Activated T-helper 2 cell treated with anti-CD3 and anti-CD28 coated beads, Interferon-gamma antibody, Interleukin-2, Interleukin-4, amounts not matched to agents 10 μg/mL and 5 μg/mL and 100 μg/mL, durations not matched to agents 14 hours and 24 hours and 36 hours (primary cell): ENCODE measurements at regions not wholly inside any gene's neighbourhood (a gene's known extent, or its start where the extent isn't known, plus 50 kb on each side); places are given as distances from the start of the nearest gene placed in this dataset.

Experiments
- DNase-seq: peaks from one replicate; pipeline ENCODE4 v3.0.0; 2021; ENCODE audit warnings: low spot score
- H3K27ac Mint-ChIP-seq: one replicate; pipeline ENCODE4 v1.8.0; 2021; ENCODE audit warnings: mixed read lengths
- H3K27me3 Mint-ChIP-seq: one replicate; pipeline ENCODE4 v1.8.0; 2021; ENCODE audit warnings: low read depth, mixed read lengths
- H3K36me3 Mint-ChIP-seq: one replicate; pipeline ENCODE4 v1.8.0; 2021; ENCODE audit warnings: low read depth, mixed read lengths
- H3K4me1 Mint-ChIP-seq: one replicate; pipeline ENCODE4 v1.8.0; 2021; ENCODE audit warnings: low read depth, mixed read lengths
- H3K4me3 Mint-ChIP-seq: one replicate; pipeline ENCODE4 v1.8.0; 2021; ENCODE audit warnings: low read depth, mild to moderate bottlenecking, moderate library complexity, mixed read lengths
- H3K9me3 Mint-ChIP-seq: one replicate; pipeline ENCODE4 v1.8.0; 2021; ENCODE audit warnings: mixed read lengths
- intact Hi-C: fragments of 100-400 bp; cut with micrococcal nuclease; formaldehyde crosslinking; loops from one replicate; pipeline ENCODE4 v1.15.1; 2023

DNA sequence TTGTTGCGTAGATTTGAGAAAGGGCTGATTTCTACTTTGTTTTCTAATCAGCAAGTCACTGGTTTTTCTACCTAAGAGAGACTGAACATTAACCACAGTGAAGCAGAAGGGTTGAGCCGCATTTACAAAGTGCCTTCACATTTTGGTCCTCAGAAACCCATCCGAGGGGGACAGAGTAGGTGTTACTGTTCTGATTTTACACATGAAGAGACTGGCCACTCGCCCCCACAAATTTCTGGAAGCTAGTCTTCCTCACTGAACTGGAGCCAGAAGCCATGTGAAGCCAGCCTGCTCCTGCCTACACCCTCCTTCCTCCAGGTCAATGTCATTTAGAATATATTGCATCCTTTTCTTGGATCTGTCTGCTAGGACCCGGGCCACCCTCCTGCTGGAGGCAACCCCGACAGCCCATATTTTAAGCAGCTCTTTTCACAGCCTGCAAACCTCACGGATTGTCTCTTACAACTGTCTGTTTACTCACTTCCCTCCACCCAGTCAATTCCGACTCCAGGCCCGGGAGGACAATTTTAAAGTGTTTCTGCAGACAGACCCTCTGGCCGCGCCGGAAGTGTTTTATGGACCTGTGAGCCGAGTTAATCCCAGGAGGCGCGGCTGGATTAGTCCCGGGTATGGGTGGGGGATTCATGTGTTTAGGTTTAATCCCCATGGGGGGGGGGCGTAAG lies 73.2 kb upstream of the BCOR start:
- Mint-ChIP-seq H3K4me1 (peaks cover 42% of the 10 kb centered on the region), H3K9me3 (no peaks in the 10 kb centered on the region), H3K4me3 (peak overlapping the region; percentile 81), H3K27me3 (no peaks in the 10 kb centered on the region), H3K36me3 (peaks cover 8% of the 10 kb centered on the region), H3K27ac (peak overlapping the region; percentile 94)
- intact Hi-C loops: loop anchor here (5.0 to 10.0 kb wide), 7 partner anchors 159 to 1364 kb away; no protein-coding TSS in a partner anchor
- DNase-seq: no peak

DNA sequence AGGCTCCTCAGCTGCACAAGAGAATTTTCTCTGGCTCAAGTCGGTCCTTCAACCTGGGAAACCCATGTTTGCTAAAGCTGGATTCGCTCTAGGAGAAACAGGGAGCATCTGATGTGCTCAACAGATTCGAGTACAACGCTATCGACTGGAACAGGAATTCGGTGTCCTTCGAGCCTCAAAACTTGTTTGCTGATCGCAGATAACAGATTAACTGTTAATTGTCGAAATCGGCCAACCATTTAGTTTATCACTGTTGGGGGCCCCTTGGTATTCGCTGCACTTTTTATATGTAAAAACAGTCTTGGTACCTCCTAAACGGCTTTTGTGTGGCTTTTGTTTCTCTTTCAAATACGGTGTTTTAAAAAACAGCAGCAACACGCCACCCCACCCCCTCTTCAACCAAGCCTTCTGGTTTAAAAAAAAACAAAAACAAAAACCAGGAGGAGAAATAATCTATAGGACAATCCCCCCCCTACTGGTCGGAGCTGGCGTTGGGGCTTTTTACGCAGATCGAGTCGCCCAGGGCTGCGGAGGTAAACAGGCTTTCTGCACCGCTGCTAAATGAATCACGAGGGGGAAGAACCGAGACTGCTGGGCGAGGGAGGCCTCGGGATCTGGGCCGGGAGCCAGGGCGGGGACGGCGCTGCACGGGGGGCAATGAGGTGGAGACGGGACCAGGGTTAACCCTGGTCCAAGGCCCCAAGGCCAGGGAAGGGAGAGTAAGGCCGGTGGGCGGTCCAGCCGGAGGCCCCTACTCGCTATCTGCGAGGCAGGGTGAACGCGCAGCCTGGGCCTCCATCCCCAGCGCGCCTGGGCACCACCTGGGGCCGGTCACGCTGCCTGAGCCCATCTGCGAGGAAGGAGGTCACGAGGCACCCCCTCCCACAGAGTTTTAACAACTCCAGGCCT lies 71.7 kb upstream of the BCOR start:
- Mint-ChIP-seq H3K4me1 (peaks cover 37% of the 10 kb centered on the region), H3K4me3 (peak overlapping the region; percentile 81), H3K36me3 (peaks cover 10% of the 10 kb centered on the region), H3K27ac (peak overlapping the region; percentile 94), H3K27me3 (no peaks in the 10 kb centered on the region), H3K9me3 (no peaks in the 10 kb centered on the region)
- peak; percentile 80 for DNase-seq
- intact Hi-C loops: loop anchor here (5.0 to 10.0 kb wide), 9 partner anchors 108 to 1362 kb away; no protein-coding TSS in a partner anchor

GRCh38 chrX:40168480-40169011 lies 70.8 kb upstream of the BCOR start:
- intact Hi-C loops: loop anchor here (5.0 kb wide), 2 partner anchors 109 to 351 kb away; no protein-coding TSS in a partner anchor
- Mint-ChIP-seq H3K36me3 (peaks cover 10% of the 10 kb centered on the region), H3K9me3 (no peaks in the 10 kb centered on the region), H3K27me3 (no peaks in the 10 kb centered on the region), H3K4me3 (peak overlapping the region; percentile 68), H3K4me1 (peaks cover 32% of the 10 kb centered on the region), H3K27ac (peak overlapping the region; percentile 86)
- DNase-seq: no peak

DNA sequence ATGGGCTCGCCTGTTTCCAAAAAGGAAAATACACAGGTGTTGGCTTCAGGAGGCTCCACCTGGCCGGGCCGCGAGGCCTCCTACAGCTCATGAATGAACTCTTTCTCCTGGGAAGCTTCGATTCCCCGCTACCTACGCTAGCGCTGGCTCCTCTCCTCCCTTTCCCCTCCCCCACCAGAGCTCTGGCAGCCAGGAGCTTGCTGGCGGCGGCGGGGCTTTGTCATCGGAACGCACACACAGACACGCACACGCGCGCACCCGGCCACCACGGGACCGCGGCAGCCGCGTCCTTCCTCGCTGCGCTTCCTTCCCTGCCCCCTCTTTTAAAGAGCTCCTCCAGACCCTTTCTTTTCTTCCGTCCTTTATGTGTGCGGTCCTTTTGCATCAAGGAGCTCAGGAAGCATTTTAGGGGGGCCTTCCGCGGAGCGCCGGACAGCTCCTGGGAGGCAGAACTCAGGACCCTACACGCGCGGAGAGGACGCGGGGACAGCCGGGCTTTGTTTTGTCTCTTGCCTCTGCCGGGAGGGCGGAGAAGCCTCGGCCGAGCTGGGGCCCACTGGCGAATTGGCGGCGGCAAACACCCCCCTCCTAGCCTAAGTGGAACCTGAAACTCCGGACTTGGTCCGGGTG lies 70.2 kb upstream of the BCOR start:
- intact Hi-C loops: loop anchor here (5.0 kb wide), 2 partner anchors 109 to 351 kb away; no protein-coding TSS in a partner anchor
- peaks cover 26% of the 10 kb centered on the region for H3K4me1 Mint-ChIP-seq

GRCh38 chrX:40167233-40167849 lies 69.6 kb upstream of the BCOR start:
- H3K9me3 Mint-ChIP-seq: no peaks in the 10 kb centered on the region
- intact Hi-C loops: loop anchor here (5.0 kb wide), 2 partner anchors 110 to 350 kb away; no protein-coding TSS in a partner anchor
- H3K27me3 Mint-ChIP-seq: no peaks in the 10 kb centered on the region
- no peak for DNase-seq
- H3K4me3 Mint-ChIP-seq: peak overlapping the region; percentile 68
- peak overlapping the region; percentile 86 for H3K27ac Mint-ChIP-seq
- H3K36me3 Mint-ChIP-seq: peaks cover 5% of the 10 kb centered on the region
- H3K4me1 Mint-ChIP-seq: peaks cover 28% of the 10 kb centered on the region

More for the DNA sequence above, 70.2 kb upstream of the BCOR start:
- Mint-ChIP-seq H3K9me3 (no peaks in the 10 kb centered on the region), H3K36me3 (peaks cover 7% of the 10 kb centered on the region), H3K27ac (peak overlapping the region; percentile 86), H3K4me3 (peak overlapping the region; percentile 68), H3K27me3 (no peaks in the 10 kb centered on the region)
- no peak for DNase-seq

DNA sequence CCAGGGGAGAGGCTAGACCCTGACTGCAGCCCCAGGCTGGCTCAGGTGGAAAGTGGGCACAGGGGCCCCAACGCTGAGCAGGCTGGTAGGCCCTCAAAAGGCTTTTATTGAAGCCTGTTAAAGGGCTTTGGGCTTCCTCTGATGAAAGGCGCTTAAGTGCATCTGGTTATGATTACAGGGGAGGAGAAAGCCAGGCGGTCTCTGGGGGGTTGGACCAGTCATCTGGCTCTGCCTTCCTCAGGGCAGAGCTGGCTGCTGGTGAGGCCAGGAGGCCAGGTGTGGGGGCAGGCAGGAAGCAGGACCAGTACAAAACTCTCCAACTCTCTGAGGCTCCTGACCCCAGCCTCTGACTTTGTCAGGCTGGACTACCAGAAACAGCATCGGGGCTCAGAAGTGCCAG lies 68.8 kb upstream of the BCOR start:
- peaks cover 5% of the 10 kb centered on the region for H3K36me3 Mint-ChIP-seq
- H3K4me3 Mint-ChIP-seq: peak overlapping the region; percentile 68
- no peaks in the 10 kb centered on the region for H3K9me3 Mint-ChIP-seq
- peaks cover 31% of the 10 kb centered on the region for H3K4me1 Mint-ChIP-seq
- no peaks in the 10 kb centered on the region for H3K27me3 Mint-ChIP-seq
- intact Hi-C loops: loop anchor here (5.0 kb wide), 2 partner anchors 111 to 349 kb away; no protein-coding TSS in a partner anchor
- H3K27ac Mint-ChIP-seq: peak overlapping the region; percentile 86
- no peak for DNase-seq

- H3K4me3 Mint-ChIP-seq: no peak overlapping the region
- no peaks in the 10 kb centered on the region for H3K9me3 Mint-ChIP-seq
- intact Hi-C loops: loop anchor here (5.0 kb wide), 2 partner anchors 111 to 349 kb away; no protein-coding TSS in a partner anchor
- no peak overlapping the region for H3K27ac Mint-ChIP-seq
- no peak for DNase-seq
- H3K4me1 Mint-ChIP-seq: peaks cover 28% of the 10 kb centered on the region
- no peaks in the 10 kb centered on the region for H3K27me3 Mint-ChIP-seq
- H3K36me3 Mint-ChIP-seq: peaks cover 5% of the 10 kb centered on the region
These were observed 68.1 kb upstream of the BCOR start for GRCh38 chrX:40165861-40166260.

GRCh38 chrX:40165206-40165605 lies 67.4 kb upstream of the BCOR start:
- H3K27ac Mint-ChIP-seq: no peak overlapping the region
- no peak for DNase-seq
- H3K27me3 Mint-ChIP-seq: no peaks in the 10 kb centered on the region
- H3K36me3 Mint-ChIP-seq: peaks cover 5% of the 10 kb centered on the region
- intact Hi-C loops: loop anchor here (5.0 kb wide), 2 partner anchors 112 to 348 kb away; no protein-coding TSS in a partner anchor
- peaks cover 25% of the 10 kb centered on the region for H3K4me1 Mint-ChIP-seq
- no peak overlapping the region for H3K4me3 Mint-ChIP-seq
- no peaks in the 10 kb centered on the region for H3K9me3 Mint-ChIP-seq

GRCh38 chrX:40164751-40165150 lies 67.0 kb upstream of the BCOR start:
- Mint-ChIP-seq H3K27me3 (no peaks in the 10 kb centered on the region), H3K4me1 (peaks cover 25% of the 10 kb centered on the region), H3K4me3 (no peak overlapping the region), H3K36me3 (peaks cover 5% of the 10 kb centered on the region), H3K27ac (no peak overlapping the region), H3K9me3 (no peaks in the 10 kb centered on the region)
- no peak for DNase-seq
- intact Hi-C loops: loop anchor here (5.0 kb wide), 2 partner anchors 113 to 347 kb away; no protein-coding TSS in a partner anchor

DNA sequence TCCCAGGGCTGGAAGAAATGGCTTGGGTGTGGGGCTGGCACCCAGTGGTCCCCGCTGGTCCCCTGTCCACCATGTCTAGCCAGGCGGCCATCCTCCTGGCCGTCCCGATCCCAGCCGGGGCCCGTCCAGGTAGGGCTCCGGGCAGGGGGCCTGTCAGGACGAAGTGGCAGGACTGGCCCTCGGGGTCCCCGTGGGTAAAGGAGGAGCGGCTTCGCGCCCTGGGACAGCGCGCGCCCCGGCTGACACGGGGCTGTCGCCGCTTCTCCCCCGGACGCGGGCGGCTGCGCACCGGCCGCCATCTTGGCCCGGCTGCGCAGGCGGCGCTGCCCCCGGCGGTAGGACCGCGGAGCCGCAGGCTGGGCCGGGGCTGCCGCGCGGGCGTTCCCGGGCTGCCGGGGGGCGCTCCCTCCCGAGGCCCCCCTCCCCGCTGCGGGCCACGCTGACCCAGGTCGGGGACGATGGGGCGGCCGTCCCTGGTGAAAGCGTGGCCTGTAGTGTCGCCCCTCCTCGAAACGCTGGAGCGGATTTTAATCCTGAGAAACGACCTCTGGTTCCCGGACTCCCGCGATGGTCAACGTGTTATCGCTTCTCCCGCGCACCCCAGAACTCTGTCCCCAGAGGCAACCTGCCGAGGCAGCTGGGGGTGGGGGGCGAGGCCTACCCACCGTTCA lies 60.4 kb upstream of the BCOR start:
- no peak for DNase-seq
- H3K9me3 Mint-ChIP-seq: no peaks in the 10 kb centered on the region
- peak overlapping the region; percentile 75 for H3K4me3 Mint-ChIP-seq
- H3K36me3 Mint-ChIP-seq: no peaks in the 10 kb centered on the region
- intact Hi-C loops: no loop called here
- no peaks in the 10 kb centered on the region for H3K27me3 Mint-ChIP-seq
- peak overlapping the region; percentile 79 for H3K27ac Mint-ChIP-seq
- peaks cover 19% of the 10 kb centered on the region for H3K4me1 Mint-ChIP-seq

DNA sequence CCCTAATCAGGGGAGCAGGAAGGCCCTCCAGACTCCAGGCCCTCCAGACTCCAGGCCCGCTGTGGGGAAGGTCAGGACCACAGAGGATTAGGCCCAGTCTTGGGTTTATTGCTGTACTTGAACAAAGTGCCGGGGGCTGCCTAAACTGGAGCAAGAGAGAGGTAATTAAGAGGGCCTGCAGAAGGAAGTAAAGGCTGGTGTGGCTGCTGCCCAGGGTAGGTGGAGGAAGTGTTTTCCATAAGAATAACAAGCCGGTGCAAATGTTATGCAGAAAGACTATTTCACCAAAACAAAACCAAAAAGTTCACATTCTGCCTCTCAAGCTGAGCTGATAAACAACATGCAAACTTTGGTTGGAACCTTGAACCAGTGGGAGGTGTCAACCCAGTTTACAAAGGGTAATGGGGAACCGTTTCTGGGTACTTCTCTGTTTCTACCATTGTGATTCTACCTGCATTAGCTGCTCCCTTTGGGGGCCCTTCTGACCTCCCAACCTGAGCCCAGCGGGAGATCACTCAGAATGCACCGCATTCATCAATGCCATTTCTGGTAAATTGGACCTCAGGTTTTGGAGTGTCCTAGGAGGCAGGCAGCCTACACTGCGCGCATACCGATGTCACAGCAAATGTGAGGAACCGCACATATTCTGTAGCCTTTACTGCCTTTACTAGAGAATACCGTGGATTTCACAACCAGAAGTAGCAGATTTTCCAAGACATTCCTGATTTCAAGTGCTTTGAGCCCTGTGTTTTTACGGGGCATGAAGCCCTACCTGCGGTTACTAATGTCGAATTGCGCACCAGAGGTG lies 59.7 kb upstream of the BCOR start:
- peaks cover 16% of the 10 kb centered on the region for H3K4me1 Mint-ChIP-seq
- no peaks in the 10 kb centered on the region for H3K9me3 Mint-ChIP-seq
- H3K36me3 Mint-ChIP-seq: no peaks in the 10 kb centered on the region
- DNase-seq: no peak
- H3K4me3 Mint-ChIP-seq: peak overlapping the region; percentile 56
- no peaks in the 10 kb centered on the region for H3K27me3 Mint-ChIP-seq
- intact Hi-C loops: no loop called here
- H3K27ac Mint-ChIP-seq: peak overlapping the region; percentile 31
